ENCODE measurements at regions not wholly inside any gene's neighbourhood (a gene's known extent, or its start where the extent isn't known, plus 50 kb on each side); places are given as distances from the start of the nearest gene placed in this dataset.

DNA sequence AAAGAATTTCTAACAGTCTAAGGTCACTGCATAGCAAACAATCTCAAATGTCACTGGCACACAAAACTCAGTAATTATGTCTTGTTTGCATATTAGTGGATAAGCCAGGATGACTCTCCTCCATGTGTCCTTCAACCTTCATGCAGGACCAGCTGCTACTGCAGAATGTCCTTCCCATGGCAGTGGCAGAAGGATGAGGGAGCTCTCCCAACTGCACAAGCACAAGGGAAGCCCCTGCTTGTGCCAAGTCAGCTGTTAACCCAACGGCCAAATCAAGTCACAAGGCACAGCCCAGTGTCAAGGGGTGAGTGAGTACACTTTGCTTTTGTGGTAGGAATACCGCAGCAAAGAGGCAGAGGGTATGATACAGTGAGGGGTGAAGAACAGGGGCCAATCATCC lies 59.3 kb upstream of the VWC2 start:
- no peak for TF ChIP-seq POLR2AphosphoS5 (IDR thresholded peaks at IDR 0.05; ENCODE audit: low read depth)
- TF ChIP-seq, protein P1, sequence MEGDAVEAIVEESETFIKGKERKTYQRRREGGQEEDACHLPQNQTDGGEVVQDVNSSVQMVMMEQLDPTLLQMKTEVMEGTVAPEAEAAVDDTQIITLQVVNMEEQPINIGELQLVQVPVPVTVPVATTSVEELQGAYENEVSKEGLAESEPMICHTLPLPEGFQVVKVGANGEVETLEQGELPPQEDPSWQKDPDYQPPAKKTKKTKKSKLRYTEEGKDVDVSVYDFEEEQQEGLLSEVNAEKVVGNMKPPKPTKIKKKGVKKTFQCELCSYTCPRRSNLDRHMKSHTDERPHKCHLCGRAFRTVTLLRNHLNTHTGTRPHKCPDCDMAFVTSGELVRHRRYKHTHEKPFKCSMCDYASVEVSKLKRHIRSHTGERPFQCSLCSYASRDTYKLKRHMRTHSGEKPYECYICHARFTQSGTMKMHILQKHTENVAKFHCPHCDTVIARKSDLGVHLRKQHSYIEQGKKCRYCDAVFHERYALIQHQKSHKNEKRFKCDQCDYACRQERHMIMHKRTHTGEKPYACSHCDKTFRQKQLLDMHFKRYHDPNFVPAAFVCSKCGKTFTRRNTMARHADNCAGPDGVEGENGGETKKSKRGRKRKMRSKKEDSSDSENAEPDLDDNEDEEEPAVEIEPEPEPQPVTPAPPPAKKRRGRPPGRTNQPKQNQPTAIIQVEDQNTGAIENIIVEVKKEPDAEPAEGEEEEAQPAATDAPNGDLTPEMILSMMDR (conservative IDR thresholded peaks at IDR 0.05; ENCODE audit: low read depth in 2 of 2), result no peak
- TF ChIP-seq EZH2phosphoT487 (IDR thresholded peaks at IDR 0.05; ENCODE audit: unreplicated experiment), result no peak

Measured in GM23338 (cell line).